Stimulated activated naive CD8-positive, alpha-beta T cell treated with anti-CD3 and anti-CD28 coated beads, Interleukin-15, amount 100 ng/mL, for 72 hours (primary cell): ENCODE measurements at regions not wholly inside any gene's neighbourhood (a gene's known extent, or its start where the extent isn't known, plus 50 kb on each side); places are given as distances from the start of the nearest gene placed in this dataset.
"Not testable (repeated sequence)": the region's sequence is repeated elsewhere in the genome, so short reads cannot be mapped to it uniquely, and the experiment has no call there.

ENCODE experiments used
- ATAC-seq: fragments of 150-1000 bp; cut with Tn5 transposase; 2 replicates; pipeline ENCODE4 v1.10.0; 2021; ENCODE audit warnings: mild to moderate bottlenecking, moderate library complexity
- DNase-seq, 2 donors: peaks; one replicate each; pipeline ENCODE4 v3.0.0; 2021 to 2022
- H3K27ac Mint-ChIP-seq, 2 donors: one replicate each; pipeline ENCODE4 v1.8.0; 2022; ENCODE audit warnings: mild to moderate bottlenecking in 2 of 2, mixed read lengths in 2 of 2, moderate library complexity in 2 of 2
- H3K27me3 Mint-ChIP-seq: one replicate; pipeline ENCODE4 v1.8.0; 2022; ENCODE audit warnings: mixed read lengths
- H3K4me1 Mint-ChIP-seq: one replicate; pipeline ENCODE4 v1.8.0; 2022; ENCODE audit warnings: mild to moderate bottlenecking, mixed read lengths
- H3K4me3 Mint-ChIP-seq, 2 donors: one replicate each; pipeline ENCODE4 v1.8.0; 2022; ENCODE audit warnings: mild to moderate bottlenecking in 2 of 2, mixed read lengths in 2 of 2, moderate library complexity in 1 of 2
- H3K9me3 Mint-ChIP-seq, 2 donors: one replicate each; pipeline ENCODE4 v1.8.0; 2022; ENCODE audit warnings: mixed read lengths in 2 of 2

GRCh38 chr11:29063630-29064361 lies 953.0 kb downstream of the KCNA4 start:
- peaks cover 22 to 29% of the 10 kb centered on the region in 2 donors for H3K9me3 Mint-ChIP-seq
- no peaks in the 10 kb centered on the region for H3K4me1 Mint-ChIP-seq
- no peak for ATAC-seq
- DNase-seq, result no peak
- no peak overlapping the region for H3K4me3 Mint-ChIP-seq
- H3K27ac Mint-ChIP-seq, result no peak overlapping the region
- no peaks in the 10 kb centered on the region for H3K27me3 Mint-ChIP-seq

- H3K27ac Mint-ChIP-seq, result no peak overlapping the region
- ATAC-seq (no peak), DNase-seq (no peak)
- no peaks in the 10 kb centered on the region for H3K4me1 Mint-ChIP-seq
- H3K9me3 Mint-ChIP-seq, result peaks cover 23 to 36% of the 10 kb centered on the region in 2 donors
- H3K27me3 Mint-ChIP-seq, result no peaks in the 10 kb centered on the region
- no peak overlapping the region for H3K4me3 Mint-ChIP-seq
These were observed 953.3 kb downstream of the METTL15 start for GRCh38 chr11:29061452-29061851.

- not testable (repeated sequence) for H3K4me3 Mint-ChIP-seq, ATAC-seq, DNase-seq, H3K4me1 Mint-ChIP-seq, H3K27ac Mint-ChIP-seq, H3K27me3 Mint-ChIP-seq
- peaks cover 31 to 41% of the 10 kb centered on the region in 2 donors for H3K9me3 Mint-ChIP-seq
These were observed 948.3 kb downstream of the METTL15 start for GRCh38 chr11:29056487-29056886.

GRCh38 chr11:29051935-29052334 lies 943.7 kb downstream of the METTL15 start:
- Mint-ChIP-seq H3K27ac (no peak overlapping the region), H3K9me3 (peaks cover 22 to 24% of the 10 kb centered on the region in 2 donors), H3K4me1 (no peaks in the 10 kb centered on the region), H3K27me3 (no peaks in the 10 kb centered on the region), H3K4me3 (no peak overlapping the region)
- ATAC-seq, result no peak
- DNase-seq, result no peak

GRCh38 chr11:29050962-29051361 lies 942.8 kb downstream of the METTL15 start:
- H3K9me3 Mint-ChIP-seq, result peaks cover 12 to 22% of the 10 kb centered on the region in 2 donors
- H3K27ac Mint-ChIP-seq, H3K4me1 Mint-ChIP-seq, H3K4me3 Mint-ChIP-seq, H3K27me3 Mint-ChIP-seq, ATAC-seq, DNase-seq: not testable (repeated sequence)

GRCh38 chr11:29040489-29040888 lies 932.3 kb downstream of the METTL15 start:
- ATAC-seq (no peak), DNase-seq (no peak)
- Mint-ChIP-seq H3K4me1 (no peaks in the 10 kb centered on the region), H3K4me3 (no peak overlapping the region), H3K9me3 (peaks cover 17 to 21% of the 10 kb centered on the region in 2 donors), H3K27ac (no peak overlapping the region), H3K27me3 (no peaks in the 10 kb centered on the region)

- DNase-seq (no peak), ATAC-seq (no peak)
- Mint-ChIP-seq H3K9me3 (peaks cover 16% of the 10 kb centered on the region in 2 donors), H3K27me3 (no peaks in the 10 kb centered on the region), H3K27ac (no peak overlapping the region), H3K4me1 (no peaks in the 10 kb centered on the region), H3K4me3 (no peak overlapping the region)
These were observed 924.4 kb downstream of the METTL15 start for GRCh38 chr11:29032384-29033149.

GRCh38 chr11:29029452-29029851 lies 921.3 kb downstream of the METTL15 start:
- no peak for DNase-seq
- no peak for ATAC-seq
- Mint-ChIP-seq H3K9me3 (peaks cover 16 to 20% of the 10 kb centered on the region in 2 donors), H3K4me1 (no peaks in the 10 kb centered on the region), H3K27me3 (no peaks in the 10 kb centered on the region), H3K27ac (no peak overlapping the region), H3K4me3 (no peak overlapping the region)

- no peak overlapping the region for H3K27ac Mint-ChIP-seq
- H3K27me3 Mint-ChIP-seq, result no peaks in the 10 kb centered on the region
- peaks cover 12 to 23% of the 10 kb centered on the region in 2 donors for H3K9me3 Mint-ChIP-seq
- DNase-seq (no peak), ATAC-seq (no peak)
- H3K4me1 Mint-ChIP-seq, result no peaks in the 10 kb centered on the region
- no peak overlapping the region for H3K4me3 Mint-ChIP-seq
These were observed 919.2 kb downstream of the METTL15 start for GRCh38 chr11:29027436-29027835.

GRCh38 chr11:29026286-29026685 lies 918.1 kb downstream of the METTL15 start:
- Mint-ChIP-seq H3K9me3 (peaks cover 12 to 32% of the 10 kb centered on the region in 2 donors), H3K27ac (no peak overlapping the region), H3K4me3 (no peak overlapping the region), H3K27me3 (no peaks in the 10 kb centered on the region), H3K4me1 (no peaks in the 10 kb centered on the region)
- ATAC-seq (no peak), DNase-seq (no peak)

- Mint-ChIP-seq H3K4me1 (no peaks in the 10 kb centered on the region), H3K27me3 (no peaks in the 10 kb centered on the region), H3K9me3 (peaks cover 12 to 39% of the 10 kb centered on the region in 2 donors), H3K27ac (no peak overlapping the region), H3K4me3 (no peak overlapping the region)
- ATAC-seq (no peak), DNase-seq (no peak)
These were observed 916.8 kb downstream of the METTL15 start for GRCh38 chr11:29025001-29025400.

GRCh38 chr11:29024386-29024785 lies 916.2 kb downstream of the METTL15 start:
- no peak for ATAC-seq
- Mint-ChIP-seq H3K9me3 (peaks cover 11 to 39% of the 10 kb centered on the region in 2 donors), H3K27ac (no peak overlapping the region), H3K4me3 (no peak overlapping the region), H3K27me3 (no peaks in the 10 kb centered on the region), H3K4me1 (no peaks in the 10 kb centered on the region)
- no peak for DNase-seq

- ATAC-seq, result no peak
- Mint-ChIP-seq H3K9me3 (peaks cover 5 to 39% of the 10 kb centered on the region in 2 donors), H3K27me3 (no peaks in the 10 kb centered on the region), H3K4me3 (no peak overlapping the region), H3K4me1 (no peaks in the 10 kb centered on the region), H3K27ac (no peak overlapping the region)
- no peak for DNase-seq
These were observed 915.6 kb downstream of the METTL15 start for GRCh38 chr11:29023761-29024160.

- DNase-seq (no peak), ATAC-seq (no peak)
- no peak overlapping the region for H3K27ac Mint-ChIP-seq
- H3K4me1 Mint-ChIP-seq, result no peaks in the 10 kb centered on the region
- H3K9me3 Mint-ChIP-seq, result peaks cover 5 to 31% of the 10 kb centered on the region in 2 donors
- H3K27me3 Mint-ChIP-seq, result no peaks in the 10 kb centered on the region
- H3K4me3 Mint-ChIP-seq, result no peak overlapping the region
These were observed 914.5 kb downstream of the METTL15 start for GRCh38 chr11:29022676-29023075.

- DNase-seq (no peak), ATAC-seq (no peak)
- Mint-ChIP-seq H3K27me3 (no peaks in the 10 kb centered on the region), H3K9me3 (peaks cover 0 to 21% of the 10 kb centered on the region in 2 donors), H3K27ac (no peak overlapping the region), H3K4me3 (no peak overlapping the region), H3K4me1 (no peaks in the 10 kb centered on the region)
These were observed 911.9 kb downstream of the METTL15 start for GRCh38 chr11:29019960-29020683.

GRCh38 chr11:29018631-29019030 lies 910.4 kb downstream of the METTL15 start:
- Mint-ChIP-seq H3K27ac (no peak overlapping the region), H3K4me1 (no peaks in the 10 kb centered on the region), H3K27me3 (no peaks in the 10 kb centered on the region), H3K9me3 (peaks cover 0 to 19% of the 10 kb centered on the region in 2 donors), H3K4me3 (no peak overlapping the region)
- ATAC-seq, result no peak
- no peak for DNase-seq
